ENCODE measurements at regions not wholly inside any gene's neighbourhood (a gene's known extent, or its start where the extent isn't known, plus 50 kb on each side); places are given as distances from the start of the nearest gene placed in this dataset.

GRCh38 chr7:68671671-68672070 is 926.6 kb upstream of the AUTS2 start:
- DNase-seq (ENCODE audit: low read depth) (no peak), FAIRE-seq (no peak)
- H3K4me3 ChIP-seq (ENCODE audit: low read depth, low read length) = no peak overlapping the region
- TF ChIP-seq CTCF (IDR thresholded peaks at IDR 0.05; ENCODE audit: insufficient read depth, low read length, severe bottlenecking) = no peak
- H3K27me3 ChIP-seq (ENCODE audit: control insufficient read depth, insufficient read depth, low read length) = no peaks in the 10 kb centered on the region
- no peaks in the 10 kb centered on the region for H3K36me3 ChIP-seq (ENCODE audit: control insufficient read depth, insufficient read depth, low read length)

GRCh38 chr7:68674826-68675225 is 923.4 kb upstream of the AUTS2 start:
- DNase-seq (ENCODE audit: low read depth) = no peak
- Histone ChIP-seq H3K4me3 (ENCODE audit: low read depth, low read length) (no peak overlapping the region), H3K36me3 (ENCODE audit: control insufficient read depth, insufficient read depth, low read length) (no peaks in the 10 kb centered on the region), H3K27me3 (ENCODE audit: control insufficient read depth, insufficient read depth, low read length) (no peaks in the 10 kb centered on the region)
- no peak for TF ChIP-seq CTCF (IDR thresholded peaks at IDR 0.05; ENCODE audit: insufficient read depth, low read length, severe bottlenecking)
- FAIRE-seq = no peak

- TF ChIP-seq CTCF (IDR thresholded peaks at IDR 0.05; ENCODE audit: insufficient read depth, low read length, severe bottlenecking) = no peak
- FAIRE-seq (no peak), DNase-seq (ENCODE audit: low read depth) (no peak)
- Histone ChIP-seq H3K27me3 (ENCODE audit: control insufficient read depth, insufficient read depth, low read length) (no peaks in the 10 kb centered on the region), H3K36me3 (ENCODE audit: control insufficient read depth, insufficient read depth, low read length) (no peaks in the 10 kb centered on the region), H3K4me3 (ENCODE audit: low read depth, low read length) (no peak overlapping the region)
Measured at GRCh38 chr7:68676813-68677535, 921.3 kb upstream of the AUTS2 start.

- no peaks in the 10 kb centered on the region for H3K27me3 ChIP-seq (ENCODE audit: control insufficient read depth, insufficient read depth, low read length)
- H3K4me3 ChIP-seq (ENCODE audit: low read depth, low read length) = no peak overlapping the region
- no peaks in the 10 kb centered on the region for H3K36me3 ChIP-seq (ENCODE audit: control insufficient read depth, insufficient read depth, low read length)
- FAIRE-seq = no peak
- DNase-seq (ENCODE audit: low read depth) = no peak
- no peak for TF ChIP-seq CTCF (IDR thresholded peaks at IDR 0.05; ENCODE audit: insufficient read depth, low read length, severe bottlenecking)
Measured at GRCh38 chr7:68678196-68678595, 920.1 kb upstream of the AUTS2 start.

GRCh38 chr7:68679459-68680234 is 918.6 kb upstream of the AUTS2 start:
- no peaks in the 10 kb centered on the region for H3K36me3 ChIP-seq (ENCODE audit: control insufficient read depth, insufficient read depth, low read length)
- H3K27me3 ChIP-seq (ENCODE audit: control insufficient read depth, insufficient read depth, low read length) = no peaks in the 10 kb centered on the region
- no peak for DNase-seq (ENCODE audit: low read depth)
- TF ChIP-seq CTCF (IDR thresholded peaks at IDR 0.05; ENCODE audit: insufficient read depth, low read length, severe bottlenecking) = no peak
- no peak overlapping the region for H3K4me3 ChIP-seq (ENCODE audit: low read depth, low read length)
- no peak for FAIRE-seq
